ENCODE measurements at regions not wholly inside any gene's neighbourhood (a gene's known extent, or its start where the extent isn't known, plus 50 kb on each side); places are given as distances from the start of the nearest gene placed in this dataset.
"Not testable (repeated sequence)": the region's sequence is repeated elsewhere in the genome, so short reads cannot be mapped to it uniquely, and the experiment has no call there.

GRCh38 chr3:5699313-5699712 is 511.8 kb downstream of the EDEM1 start:
- H3K36me3 ChIP-seq (ENCODE audit: insufficient read depth, low read length) = no peaks in the 10 kb centered on the region
- ChIA-PET POLR2A (no interaction called here), CTCF (ENCODE audit: unreplicated experiment) (no interaction called here)
- no peak overlapping the region for H2AFZ ChIP-seq (ENCODE audit: low read length)
- no peaks in the 10 kb centered on the region for H4K20me1 ChIP-seq (ENCODE audit: insufficient read depth, low read length)
- no peak for TF ChIP-seq EZH2phosphoT487 (IDR thresholded peaks at IDR 0.05; ENCODE audit: borderline replicate concordance, low read depth, low read length)
- TF ChIP-seq, protein P1, sequence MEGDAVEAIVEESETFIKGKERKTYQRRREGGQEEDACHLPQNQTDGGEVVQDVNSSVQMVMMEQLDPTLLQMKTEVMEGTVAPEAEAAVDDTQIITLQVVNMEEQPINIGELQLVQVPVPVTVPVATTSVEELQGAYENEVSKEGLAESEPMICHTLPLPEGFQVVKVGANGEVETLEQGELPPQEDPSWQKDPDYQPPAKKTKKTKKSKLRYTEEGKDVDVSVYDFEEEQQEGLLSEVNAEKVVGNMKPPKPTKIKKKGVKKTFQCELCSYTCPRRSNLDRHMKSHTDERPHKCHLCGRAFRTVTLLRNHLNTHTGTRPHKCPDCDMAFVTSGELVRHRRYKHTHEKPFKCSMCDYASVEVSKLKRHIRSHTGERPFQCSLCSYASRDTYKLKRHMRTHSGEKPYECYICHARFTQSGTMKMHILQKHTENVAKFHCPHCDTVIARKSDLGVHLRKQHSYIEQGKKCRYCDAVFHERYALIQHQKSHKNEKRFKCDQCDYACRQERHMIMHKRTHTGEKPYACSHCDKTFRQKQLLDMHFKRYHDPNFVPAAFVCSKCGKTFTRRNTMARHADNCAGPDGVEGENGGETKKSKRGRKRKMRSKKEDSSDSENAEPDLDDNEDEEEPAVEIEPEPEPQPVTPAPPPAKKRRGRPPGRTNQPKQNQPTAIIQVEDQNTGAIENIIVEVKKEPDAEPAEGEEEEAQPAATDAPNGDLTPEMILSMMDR (conservative IDR thresholded peaks at IDR 0.05; ENCODE audit: low read length) = no peak
- no TSS peak for BruUV-seq (replicated peaks)
- no peak overlapping the region for H3K4me2 ChIP-seq (ENCODE audit: low read length)
- no peak overlapping the region for H3K4me3 ChIP-seq (ENCODE audit: low read depth, low read length, poor library complexity, severe bottlenecking)
- intact Hi-C loops (cut with micrococcal nuclease; ENCODE audit: unreplicated experiment) = no loop called here
- H3K4me1 ChIP-seq (ENCODE audit: insufficient read depth, low read length, poor library complexity, severe bottlenecking) = no peaks in the 10 kb centered on the region
- H3K79me2 ChIP-seq (ENCODE audit: insufficient read depth, low read depth, low read length) = no peaks in the 10 kb centered on the region
- no peak overlapping the region for H3K27ac ChIP-seq (ENCODE audit: low read depth, low read length, poor library complexity, severe bottlenecking)
- no peak for DNase-seq (ENCODE audit: low spot score)
- H3K9me2 ChIP-seq (ENCODE audit: insufficient read depth, low read length) = no peaks in the 10 kb centered on the region
- no peaks in the 10 kb centered on the region for H3K9me3 ChIP-seq (ENCODE audit: low read length)

DNA sequence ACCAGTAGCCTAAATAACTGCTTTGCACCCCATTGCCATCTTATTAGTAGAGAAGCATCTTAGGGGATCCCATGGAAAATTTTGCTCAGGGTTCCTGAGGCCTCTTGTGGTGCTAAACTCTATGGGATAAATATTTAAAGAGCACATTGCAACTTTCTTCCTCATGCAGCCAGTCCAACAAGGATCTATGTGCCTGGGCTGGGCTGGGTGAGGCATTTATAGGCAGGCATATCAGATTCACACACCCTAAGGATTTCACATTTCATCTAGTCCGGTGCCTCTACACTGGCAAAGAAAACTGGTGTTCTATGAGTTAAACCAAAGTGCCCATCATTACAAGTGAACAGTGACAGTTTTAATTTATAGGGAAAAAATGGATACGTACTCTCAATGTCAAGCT is 512.3 kb downstream of the EDEM1 start:
- no peaks in the 10 kb centered on the region for H3K9me2 ChIP-seq (ENCODE audit: insufficient read depth, low read length)
- H3K36me3 ChIP-seq (ENCODE audit: insufficient read depth, low read length) = no peaks in the 10 kb centered on the region
- POLR2A ChIA-PET = no interaction called here
- H4K20me1 ChIP-seq (ENCODE audit: insufficient read depth, low read length) = no peaks in the 10 kb centered on the region
- CTCF ChIA-PET (ENCODE audit: unreplicated experiment) = no interaction called here
- H3K9me3 ChIP-seq (ENCODE audit: low read length) = no peaks in the 10 kb centered on the region
- no peak overlapping the region for H3K4me3 ChIP-seq (ENCODE audit: low read depth, low read length, poor library complexity, severe bottlenecking)
- intact Hi-C loops (cut with micrococcal nuclease; ENCODE audit: unreplicated experiment) = no loop called here
- H2AFZ ChIP-seq (ENCODE audit: low read length) = no peak overlapping the region
- no peak for DNase-seq (ENCODE audit: low spot score)
- no TSS peak for BruUV-seq (replicated peaks)
- TF ChIP-seq, protein P1 (conservative IDR thresholded peaks at IDR 0.05; ENCODE audit: low read length) = no peak
- TF ChIP-seq EZH2phosphoT487 (IDR thresholded peaks at IDR 0.05; ENCODE audit: borderline replicate concordance, low read depth, low read length) = no peak
- H3K79me2 ChIP-seq (ENCODE audit: insufficient read depth, low read depth, low read length) = no peaks in the 10 kb centered on the region
- no peak overlapping the region for H3K4me2 ChIP-seq (ENCODE audit: low read length)
- no peaks in the 10 kb centered on the region for H3K4me1 ChIP-seq (ENCODE audit: insufficient read depth, low read length, poor library complexity, severe bottlenecking)
- no peak overlapping the region for H3K27ac ChIP-seq (ENCODE audit: low read depth, low read length, poor library complexity, severe bottlenecking)

GRCh38 chr3:5701005-5701404 is 513.5 kb downstream of the EDEM1 start:
- H3K4me2 ChIP-seq (ENCODE audit: low read length); CTCF ChIA-PET (ENCODE audit: unreplicated experiment); H3K9me3 ChIP-seq (ENCODE audit: low read length); BruUV-seq (replicated peaks); H3K27ac ChIP-seq (ENCODE audit: low read depth, low read length, poor library complexity, severe bottlenecking); H3K4me3 ChIP-seq (ENCODE audit: low read depth, low read length, poor library complexity, severe bottlenecking); H3K9me2 ChIP-seq (ENCODE audit: insufficient read depth, low read length); H3K4me1 ChIP-seq (ENCODE audit: insufficient read depth, low read length, poor library complexity, severe bottlenecking); H2AFZ ChIP-seq (ENCODE audit: low read length); intact Hi-C loops (cut with micrococcal nuclease; ENCODE audit: unreplicated experiment); POLR2A ChIA-PET; H3K36me3 ChIP-seq (ENCODE audit: insufficient read depth, low read length); H3K79me2 ChIP-seq (ENCODE audit: insufficient read depth, low read depth, low read length); H4K20me1 ChIP-seq (ENCODE audit: insufficient read depth, low read length); DNase-seq (ENCODE audit: low spot score): not testable (repeated sequence)

Measured in OCI-LY7 (cell line).